ENCODE measurements at regions not wholly inside any gene's neighbourhood (a gene's known extent, or its start where the extent isn't known, plus 50 kb on each side); places are given as distances from the start of the nearest gene placed in this dataset.

GRCh38 chr5:107254902-107255234 is 415.9 kb downstream of the EFNA5 start:
- ChIA-PET CTCF (interaction anchor here (0.9 to 1.2 kb wide), 2 partner anchors 17 to 97 kb away, joined by 3 to 4 read pairs; no protein-coding TSS in a partner anchor), POLR2A (no interaction called here)
- Histone ChIP-seq H3K9ac (no peak overlapping the region), H3K27ac (ENCODE audit: low read depth in 2 of 2, low read length in 1 of 2) (peak overlapping the region in 1 of 2 experiments; percentile 19; a peak in 1 of 4 replicates), H4K20me1 (ENCODE audit: insufficient read depth) (no peaks in the 10 kb centered on the region), H2AFZ (ENCODE audit: low read depth) (no peak overlapping the region), H3K4me2 (no peak overlapping the region), H3F3A (replicated peaks; ENCODE audit: insufficient read depth) (no peaks in the 10 kb centered on the region), H3K9me2 (no peaks in the 10 kb centered on the region), H3K4me1 (ENCODE audit: control insufficient read depth in 1 of 2, insufficient read depth in 2 of 2, low read depth in 1 of 2, low read length in 1 of 2) (peaks cover 0 to 8% of the 10 kb centered on the region in 2 experiments; a peak in 1 of 4 replicates), H3K36me3 (replicated peaks in 1 of 2; ENCODE audit: control insufficient read depth in 1 of 2, insufficient read depth in 2 of 2, low read length in 1 of 2) (no peaks in the 10 kb centered on the region), H3K27me3 (ENCODE audit: insufficient read depth) (no peaks in the 10 kb centered on the region), H3K9me3 (no peaks in the 10 kb centered on the region), H3K79me2 (ENCODE audit: insufficient read depth) (no peaks in the 10 kb centered on the region), H3K4me3 (ENCODE audit: low read depth in 2 of 2, low read length in 1 of 2) (no peak overlapping the region)
- WGBS (ENCODE audit: low lambda C conversion rate): 68% methylated on average over 4 of the region's 4 CpGs
- peak; percentile 50 for DNase-seq
- TF ChIP-seq JUND (IDR thresholded peaks at IDR 0.05) (no peak), NFIC (IDR thresholded peaks at IDR 0.05; ENCODE audit: borderline replicate concordance) (no peak), POLR2AphosphoS5 (IDR thresholded peaks at IDR 0.05; ENCODE audit: low read depth, low read length) (no peak), RXRA (IDR thresholded peaks at IDR 0.05; ENCODE audit: borderline replicate concordance, low read depth) (no peak), MXI1 (IDR thresholded peaks at IDR 0.05; ENCODE audit: low read depth, low read length) (peak; percentile 1; the same call in 1 of the 2 replicates), EZH2phosphoT487 (IDR thresholded peaks at IDR 0.05; ENCODE audit: borderline replicate concordance, low read depth) (no peak), MEF2A (IDR thresholded peaks at IDR 0.05; ENCODE audit: borderline replicate concordance, low read depth) (no peak), FOSL2 (IDR thresholded peaks at IDR 0.05; ENCODE audit: borderline replicate concordance, low read depth) (no peak), RCOR1 (IDR thresholded peaks at IDR 0.05; ENCODE audit: low read length) (no peak; the same call in 1 of the 2 replicates), RFX5 (IDR thresholded peaks at IDR 0.05; ENCODE audit: low read length) (no peak), RAD21 (IDR thresholded peaks at IDR 0.05; ENCODE audit: low read length) (peak; percentile 12; the same call in 1 of the 2 replicates), USF1 (IDR thresholded peaks at IDR 0.05; ENCODE audit: borderline replicate concordance, low read depth) (no peak), GABPA (IDR thresholded peaks at IDR 0.05; ENCODE audit: low read depth) (no peak), FOXJ3 (CRISPR knock-in tag; IDR thresholded peaks at IDR 0.05) (no peak), PBX3 (IDR thresholded peaks at IDR 0.05) (no peak), TEAD4 (IDR thresholded peaks at IDR 0.05; ENCODE audit: borderline replicate concordance, insufficient read depth) (no peak), USF2 (IDR thresholded peaks at IDR 0.05; ENCODE audit: borderline replicate concordance, low read depth, low read length) (no peak), CTCF (IDR thresholded peaks at IDR 0.05) (no peak), IRF3 (IDR thresholded peaks at IDR 0.05; ENCODE audit: low read depth, low read length) (no peak), ZBTB33 (IDR thresholded peaks at IDR 0.05; ENCODE audit: borderline replicate concordance, low read depth) (no peak), YY1 (IDR thresholded peaks at IDR 0.05; ENCODE audit: low read depth) (no peak), TAF1 (IDR thresholded peaks at IDR 0.05; ENCODE audit: borderline replicate concordance, low read depth, low read length) (no peak), GATA2 (CRISPR knock-in tag; IDR thresholded peaks at IDR 0.05) (peak; percentile 85), NRF1 (IDR thresholded peaks at IDR 0.05; ENCODE audit: low read depth, low read length) (no peak), CHD2 (IDR thresholded peaks at IDR 0.05; ENCODE audit: low read length, partially characterized antibody) (peak; percentile 28), EP300 (IDR thresholded peaks at IDR 0.05; ENCODE audit: borderline replicate concordance in 1 of 2, low read depth in 1 of 2, low read length in 1 of 2) (peak in 1 of 2 experiments; percentile 89; a peak in 2 of 4 replicates), ELF1 (IDR thresholded peaks at IDR 0.05) (no peak)
